GM23338 (cell line): ENCODE measurements at regions not wholly inside any gene's neighbourhood (a gene's known extent, or its start where the extent isn't known, plus 50 kb on each side); places are given as distances from the start of the nearest gene placed in this dataset.

ENCODE experiments used
- ATAC-seq: fragments of 200-7000 bp; cut with Tn5 transposase; 3 replicates; pipeline ENCODE4 v1.9.1; 2020
- DNase-seq: peaks from one replicate; pipeline ENCODE4 v3.0.0-alpha.2; 2015; ENCODE audit warnings: low spot score
- H2AFZ ChIP-seq: fragments of 200-600 bp; sonication (generic); 2 replicates; pipeline ENCODE4 v1.8.0; 2016; ENCODE audit warnings: antibody characterized with exemption, mild to moderate bottlenecking, moderate library complexity
- H3F3A ChIP-seq: fragments of 200-600 bp; sonication (generic); replicated peaks from 2 replicates; pipeline ENCODE4 v1.8.0; 2017; ENCODE audit warnings: antibody characterized with exemption, mixed run types, low read depth
- H3K27ac ChIP-seq: fragments of 200-600 bp; sonication (generic); 2 replicates; pipeline ENCODE4 v1.6.1; 2016; ENCODE audit warnings: low read depth
- H3K27me3 ChIP-seq: fragments of 200-600 bp; sonication (generic); 2 replicates; pipeline ENCODE4 v1.8.0; 2016; ENCODE audit warnings: mild to moderate bottlenecking, mixed run types, moderate library complexity; ENCODE audit not compliant: insufficient read depth
- H3K36me3 ChIP-seq: fragments of 200-600 bp; sonication (generic); 2 replicates; pipeline ENCODE4 v1.8.0; 2016; ENCODE audit warnings: mild to moderate bottlenecking; ENCODE audit not compliant: insufficient read depth
- H3K4me1 ChIP-seq: fragments of 200-600 bp; sonication (generic); 2 replicates; pipeline ENCODE4 v1.8.0; 2016; ENCODE audit warnings: mild to moderate bottlenecking, moderate library complexity; ENCODE audit not compliant: insufficient read depth
- H3K4me2 ChIP-seq: fragments of 200-600 bp; sonication (generic); 2 replicates; pipeline ENCODE4 v1.7.1; 2017; ENCODE audit warnings: mixed run types
- H3K4me3 ChIP-seq: fragments of 200-600 bp; sonication (generic); 2 replicates; pipeline ENCODE4 v1.6.1; 2016; ENCODE audit warnings: mixed run types
- H3K79me2 ChIP-seq: fragments of 200-600 bp; sonication (generic); replicated peaks from 2 replicates; pipeline ENCODE4 v1.8.0; 2017; ENCODE audit warnings: mild to moderate bottlenecking; ENCODE audit not compliant: insufficient read depth
- H3K9me2 ChIP-seq: fragments of 200-600 bp; sonication (generic); 2 replicates; pipeline ENCODE4 v1.8.0; 2017; ENCODE audit not compliant: insufficient read depth
- H4K20me1 ChIP-seq: fragments of 200-600 bp; sonication (generic); replicated peaks from 2 replicates; pipeline ENCODE4 v1.8.0; 2017; ENCODE audit warnings: mild to moderate bottlenecking; ENCODE audit not compliant: insufficient read depth
- H3K27ac Mint-ChIP-seq: 2 replicates; pipeline ENCODE4 v1.8.0; 2020; ENCODE audit warnings: inconsistent platforms, mild to moderate bottlenecking, moderate library complexity, mixed read lengths
- H3K27me3 Mint-ChIP-seq: 3 replicates; pipeline ENCODE4 v1.8.0; 2022; ENCODE audit warnings: low read depth, mild to moderate bottlenecking, moderate library complexity, mixed read lengths, inconsistent platforms; ENCODE audit not compliant: insufficient read depth, poor library complexity
- H3K36me3 Mint-ChIP-seq: 3 replicates; pipeline ENCODE4 v1.8.0; 2021; ENCODE audit warnings: low read depth, mild to moderate bottlenecking, inconsistent platforms, moderate library complexity, mixed read lengths
- H3K4me1 Mint-ChIP-seq: 3 replicates; pipeline ENCODE4 v1.8.0; 2020; ENCODE audit warnings: mild to moderate bottlenecking, inconsistent platforms, mixed read lengths
- H3K4me3 Mint-ChIP-seq: 3 replicates; pipeline ENCODE4 v1.8.0; 2021; ENCODE audit warnings: moderate library complexity, mild to moderate bottlenecking, inconsistent platforms, mixed read lengths
- H3K9me3 Mint-ChIP-seq: 3 replicates; pipeline ENCODE4 v1.8.0; 2020; ENCODE audit warnings: moderate library complexity, mild to moderate bottlenecking, inconsistent platforms, mixed read lengths
- CREB1 ChIP-seq: fragments of 250-450 bp; sonication (Bioruptor Pico); IDR thresholded peaks from 2 replicates; pipeline ENCODE4 v1.5.0; 2020; ENCODE audit warnings: low read depth, mild to moderate bottlenecking, moderate library complexity
- EZH2phosphoT487 ChIP-seq: fragments of 200-600 bp; sonication (generic); IDR thresholded peaks from one replicate; pipeline ENCODE4 v1.8.1; 2018; ENCODE audit warnings: antibody characterized with exemption; ENCODE audit not compliant: unreplicated experiment
- JUNB ChIP-seq: IDR thresholded peaks from one replicate; pipeline ENCODE4 v1.6.1; 2016; ENCODE audit warnings: antibody characterized with exemption; ENCODE audit not compliant: unreplicated experiment
- ZNF114 ChIP-seq: fragments of 250-450 bp; sonication (Bioruptor Pico); IDR thresholded peaks from 2 replicates; pipeline ENCODE4 v1.5.0; 2020; ENCODE audit warnings: mild to moderate bottlenecking, moderate library complexity
- TF ChIP-seq, protein P1 (sequence below): IDR thresholded peaks from one replicate; pipeline ENCODE4 v1.6.1; 2018; ENCODE audit warnings: antibody characterized with exemption; ENCODE audit not compliant: unreplicated experiment
- TF ChIP-seq, protein P2 (sequence below), 2 experiments: fragments of 200-600 bp in 1 of 2; sonication (generic) in 1 of 2; conservative IDR thresholded peaks; 2 replicates each; pipeline versions ENCODE4 v1.5.1 to v1.6.1; 2016 to 2017; ENCODE audit warnings: antibody characterized with exemption in 2 of 2, low read depth in 2 of 2, mild to moderate bottlenecking in 2 of 2, moderate library complexity in 1 of 2

DNA sequence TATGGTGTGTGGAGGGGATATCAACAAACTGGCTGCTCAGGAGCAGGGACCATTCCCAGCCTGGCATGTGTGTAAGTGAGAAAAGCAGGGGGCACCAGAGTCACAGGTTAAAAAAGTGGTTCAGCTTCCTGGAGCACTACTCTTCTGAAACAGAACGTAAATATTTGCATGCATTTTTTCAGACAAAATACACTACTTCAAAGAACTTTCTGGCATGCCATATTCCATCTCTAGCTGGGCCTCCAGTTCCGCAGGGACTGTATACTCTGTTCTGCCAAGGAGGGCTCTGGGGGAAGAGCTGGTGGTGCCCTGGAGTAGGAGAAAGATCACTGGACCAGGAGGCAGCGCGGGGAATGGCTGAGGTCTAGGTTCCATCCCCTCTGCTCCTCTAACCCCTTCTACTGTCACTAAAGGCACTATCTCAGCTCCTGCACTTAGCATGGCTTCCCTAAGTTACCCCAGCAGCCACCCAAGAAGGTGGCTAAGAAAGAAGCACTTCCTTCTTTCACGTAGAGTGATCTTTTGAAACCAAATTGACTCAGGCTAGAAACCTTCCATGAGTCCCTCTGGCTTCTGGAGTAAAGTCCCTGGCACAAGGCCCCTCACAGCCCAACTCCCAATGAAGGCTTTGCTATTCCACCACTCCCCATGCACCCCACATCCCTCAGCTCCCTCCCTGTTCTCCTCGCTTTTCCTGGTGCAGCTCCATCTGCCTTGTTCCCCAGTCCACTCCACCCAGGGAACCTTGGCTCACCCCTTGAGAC lies 57.6 kb upstream of the CABLES1 start:
- peak; percentile 61 for ATAC-seq
- Histone ChIP-seq H4K20me1 (no peaks in the 10 kb centered on the region), H3F3A (no peaks in the 10 kb centered on the region), H3K4me1 (no peaks in the 10 kb centered on the region), H3K27ac (no peak overlapping the region), H3K9me2 (no peaks in the 10 kb centered on the region), H3K27me3 (no peaks in the 10 kb centered on the region), H3K4me2 (no peak overlapping the region), H3K79me2 (no peaks in the 10 kb centered on the region), H2AFZ (peak overlapping the region; percentile 9), H3K4me3 (no peak overlapping the region), H3K36me3 (no peaks in the 10 kb centered on the region)
- H3K27me3 Mint-ChIP-seq, result peaks cover 14% of the 10 kb centered on the region
- H3K27ac Mint-ChIP-seq, result no peak overlapping the region
- no peak overlapping the region for H3K4me3 Mint-ChIP-seq
- TF ChIP-seq, protein P1, sequence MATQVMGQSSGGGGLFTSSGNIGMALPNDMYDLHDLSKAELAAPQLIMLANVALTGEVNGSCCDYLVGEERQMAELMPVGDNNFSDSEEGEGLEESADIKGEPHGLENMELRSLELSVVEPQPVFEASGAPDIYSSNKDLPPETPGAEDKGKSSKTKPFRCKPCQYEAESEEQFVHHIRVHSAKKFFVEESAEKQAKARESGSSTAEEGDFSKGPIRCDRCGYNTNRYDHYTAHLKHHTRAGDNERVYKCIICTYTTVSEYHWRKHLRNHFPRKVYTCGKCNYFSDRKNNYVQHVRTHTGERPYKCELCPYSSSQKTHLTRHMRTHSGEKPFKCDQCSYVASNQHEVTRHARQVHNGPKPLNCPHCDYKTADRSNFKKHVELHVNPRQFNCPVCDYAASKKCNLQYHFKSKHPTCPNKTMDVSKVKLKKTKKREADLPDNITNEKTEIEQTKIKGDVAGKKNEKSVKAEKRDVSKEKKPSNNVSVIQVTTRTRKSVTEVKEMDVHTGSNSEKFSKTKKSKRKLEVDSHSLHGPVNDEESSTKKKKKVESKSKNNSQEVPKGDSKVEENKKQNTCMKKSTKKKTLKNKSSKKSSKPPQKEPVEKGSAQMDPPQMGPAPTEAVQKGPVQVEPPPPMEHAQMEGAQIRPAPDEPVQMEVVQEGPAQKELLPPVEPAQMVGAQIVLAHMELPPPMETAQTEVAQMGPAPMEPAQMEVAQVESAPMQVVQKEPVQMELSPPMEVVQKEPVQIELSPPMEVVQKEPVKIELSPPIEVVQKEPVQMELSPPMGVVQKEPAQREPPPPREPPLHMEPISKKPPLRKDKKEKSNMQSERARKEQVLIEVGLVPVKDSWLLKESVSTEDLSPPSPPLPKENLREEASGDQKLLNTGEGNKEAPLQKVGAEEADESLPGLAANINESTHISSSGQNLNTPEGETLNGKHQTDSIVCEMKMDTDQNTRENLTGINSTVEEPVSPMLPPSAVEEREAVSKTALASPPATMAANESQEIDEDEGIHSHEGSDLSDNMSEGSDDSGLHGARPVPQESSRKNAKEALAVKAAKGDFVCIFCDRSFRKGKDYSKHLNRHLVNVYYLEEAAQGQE, result no peak
- TF ChIP-seq, protein P2, sequence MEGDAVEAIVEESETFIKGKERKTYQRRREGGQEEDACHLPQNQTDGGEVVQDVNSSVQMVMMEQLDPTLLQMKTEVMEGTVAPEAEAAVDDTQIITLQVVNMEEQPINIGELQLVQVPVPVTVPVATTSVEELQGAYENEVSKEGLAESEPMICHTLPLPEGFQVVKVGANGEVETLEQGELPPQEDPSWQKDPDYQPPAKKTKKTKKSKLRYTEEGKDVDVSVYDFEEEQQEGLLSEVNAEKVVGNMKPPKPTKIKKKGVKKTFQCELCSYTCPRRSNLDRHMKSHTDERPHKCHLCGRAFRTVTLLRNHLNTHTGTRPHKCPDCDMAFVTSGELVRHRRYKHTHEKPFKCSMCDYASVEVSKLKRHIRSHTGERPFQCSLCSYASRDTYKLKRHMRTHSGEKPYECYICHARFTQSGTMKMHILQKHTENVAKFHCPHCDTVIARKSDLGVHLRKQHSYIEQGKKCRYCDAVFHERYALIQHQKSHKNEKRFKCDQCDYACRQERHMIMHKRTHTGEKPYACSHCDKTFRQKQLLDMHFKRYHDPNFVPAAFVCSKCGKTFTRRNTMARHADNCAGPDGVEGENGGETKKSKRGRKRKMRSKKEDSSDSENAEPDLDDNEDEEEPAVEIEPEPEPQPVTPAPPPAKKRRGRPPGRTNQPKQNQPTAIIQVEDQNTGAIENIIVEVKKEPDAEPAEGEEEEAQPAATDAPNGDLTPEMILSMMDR (conservative IDR thresholded peaks at IDR 0.05; ENCODE audit: low read depth in 2 of 2), result peak; percentile 36 to 58
- DNase-seq, result peak; percentile 36
- H3K9me3 Mint-ChIP-seq, result no peaks in the 10 kb centered on the region
- no peaks in the 10 kb centered on the region for H3K36me3 Mint-ChIP-seq
- H3K4me1 Mint-ChIP-seq, result no peaks in the 10 kb centered on the region; the same call in 2 of the 3 replicates

DNA sequence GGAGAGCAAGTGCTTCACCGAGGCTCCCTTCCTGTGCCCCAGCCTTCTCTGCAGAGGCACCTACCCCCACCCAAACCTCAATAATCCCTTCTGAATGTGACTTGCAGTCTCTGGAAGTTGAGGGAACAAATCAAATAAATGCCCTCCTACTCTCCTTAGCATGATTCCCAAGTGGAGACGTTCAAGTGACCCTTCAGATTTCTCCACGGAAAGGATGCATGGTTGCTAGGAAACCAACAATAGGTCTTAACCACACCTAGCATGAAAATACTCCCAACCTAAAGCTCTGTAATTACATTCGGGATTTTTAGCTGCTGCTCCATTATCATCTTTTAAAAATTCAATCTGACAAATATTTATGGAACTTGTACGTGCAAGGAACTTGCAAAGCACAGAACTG lies 50.2 kb upstream of the CABLES1 start:
- Mint-ChIP-seq H3K27me3 (peaks cover 7% of the 10 kb centered on the region), H3K4me3 (no peak overlapping the region), H3K4me1 (peaks cover 10% of the 10 kb centered on the region), H3K27ac (no peak overlapping the region), H3K36me3 (no peaks in the 10 kb centered on the region), H3K9me3 (no peaks in the 10 kb centered on the region)
- Histone ChIP-seq H2AFZ (no peak overlapping the region; the same call in 1 of the 2 replicates), H3K27ac (no peak overlapping the region), H3K27me3 (no peaks in the 10 kb centered on the region), H3K79me2 (no peaks in the 10 kb centered on the region), H3K4me1 (no peaks in the 10 kb centered on the region), H4K20me1 (no peaks in the 10 kb centered on the region), H3F3A (no peaks in the 10 kb centered on the region), H3K4me3 (no peak overlapping the region), H3K4me2 (no peak overlapping the region), H3K36me3 (no peaks in the 10 kb centered on the region), H3K9me2 (no peaks in the 10 kb centered on the region)
- no peak for DNase-seq
- no peak for ATAC-seq
- TF ChIP-seq ZNF114 (CRISPR knock-in tag), result no peak
- no peak for TF ChIP-seq EZH2phosphoT487
- TF ChIP-seq, protein P1, result no peak
- TF ChIP-seq JUNB, result no peak
- no peak for TF ChIP-seq CREB1 (CRISPR knock-in tag)
